ENCODE measurements at regions not wholly inside any gene's neighbourhood (a gene's known extent, or its start where the extent isn't known, plus 50 kb on each side); places are given as distances from the start of the nearest gene placed in this dataset.

- TF ChIP-seq, protein P1, sequence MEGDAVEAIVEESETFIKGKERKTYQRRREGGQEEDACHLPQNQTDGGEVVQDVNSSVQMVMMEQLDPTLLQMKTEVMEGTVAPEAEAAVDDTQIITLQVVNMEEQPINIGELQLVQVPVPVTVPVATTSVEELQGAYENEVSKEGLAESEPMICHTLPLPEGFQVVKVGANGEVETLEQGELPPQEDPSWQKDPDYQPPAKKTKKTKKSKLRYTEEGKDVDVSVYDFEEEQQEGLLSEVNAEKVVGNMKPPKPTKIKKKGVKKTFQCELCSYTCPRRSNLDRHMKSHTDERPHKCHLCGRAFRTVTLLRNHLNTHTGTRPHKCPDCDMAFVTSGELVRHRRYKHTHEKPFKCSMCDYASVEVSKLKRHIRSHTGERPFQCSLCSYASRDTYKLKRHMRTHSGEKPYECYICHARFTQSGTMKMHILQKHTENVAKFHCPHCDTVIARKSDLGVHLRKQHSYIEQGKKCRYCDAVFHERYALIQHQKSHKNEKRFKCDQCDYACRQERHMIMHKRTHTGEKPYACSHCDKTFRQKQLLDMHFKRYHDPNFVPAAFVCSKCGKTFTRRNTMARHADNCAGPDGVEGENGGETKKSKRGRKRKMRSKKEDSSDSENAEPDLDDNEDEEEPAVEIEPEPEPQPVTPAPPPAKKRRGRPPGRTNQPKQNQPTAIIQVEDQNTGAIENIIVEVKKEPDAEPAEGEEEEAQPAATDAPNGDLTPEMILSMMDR (IDR thresholded peaks at IDR 0.05 in 4 of 5, conservative IDR thresholded peaks at IDR 0.05 in 1 of 5), result no peak
- TF ChIP-seq POLR2A (IDR thresholded peaks at IDR 0.05), result no peak
Observed at GRCh38 chr1:213649373-213649772, 338.4 kb upstream of the PROX1 start.
